ENCODE measurements at regions not wholly inside any gene's neighbourhood (a gene's known extent, or its start where the extent isn't known, plus 50 kb on each side); places are given as distances from the start of the nearest gene placed in this dataset.

GRCh38 chr5:93300309-93300923 is 280.6 kb downstream of the NR2F1-AS1 start:
- H3K4me3 ChIP-seq (ENCODE audit: low read depth, low read length) = no peak overlapping the region
- ChIA-PET CTCF (no interaction called here), POLR2A (no interaction called here)
- no peak for DNase-seq (ENCODE audit: low read depth, low spot score)
- no peak for TF ChIP-seq CTCF (IDR thresholded peaks at IDR 0.05; ENCODE audit: insufficient read depth, low read length, missing control alignments)

- CTCF ChIA-PET = interaction anchor here (1.0 to 1.1 kb wide), 2 partner anchors 21 to 79 kb away, joined by 3 read pairs; no protein-coding TSS in a partner anchor
- no peak for TF ChIP-seq CTCF (IDR thresholded peaks at IDR 0.05; ENCODE audit: insufficient read depth, low read length, missing control alignments)
- H3K4me3 ChIP-seq (ENCODE audit: low read depth, low read length) = no peak overlapping the region
- DNase-seq (ENCODE audit: low read depth, low spot score) = no peak
- POLR2A ChIA-PET = no interaction called here
Measured at GRCh38 chr5:93299681-93300308, 281.2 kb downstream of the NR2F1-AS1 start.

- no peak for DNase-seq (ENCODE audit: low read depth, low spot score)
- H3K4me3 ChIP-seq (ENCODE audit: low read depth, low read length) = no peak overlapping the region
- ChIA-PET CTCF (no interaction called here), POLR2A (no interaction called here)
- TF ChIP-seq CTCF (IDR thresholded peaks at IDR 0.05; ENCODE audit: insufficient read depth, low read length, missing control alignments) = no peak
Measured at GRCh38 chr5:93297116-93297515, 283.9 kb downstream of the NR2F1-AS1 start.

- H3K4me3 ChIP-seq (ENCODE audit: low read depth, low read length) = no peak overlapping the region
- no peak for DNase-seq (ENCODE audit: low read depth, low spot score)
- CTCF ChIA-PET = interaction anchor here (1.5 kb wide), 1 partner anchor 20 kb away, joined by 4 read pairs; no protein-coding TSS in a partner anchor
- POLR2A ChIA-PET = no interaction called here
- TF ChIP-seq CTCF (IDR thresholded peaks at IDR 0.05; ENCODE audit: insufficient read depth, low read length, missing control alignments) = no peak
Measured at GRCh38 chr5:93296338-93296737, 284.7 kb downstream of the NR2F1-AS1 start.

- ChIA-PET CTCF (interaction anchor here (1.5 kb wide), 1 partner anchor 18 kb away, joined by 4 read pairs; no protein-coding TSS in a partner anchor), POLR2A (no interaction called here)
- no peak overlapping the region for H3K4me3 ChIP-seq (ENCODE audit: low read depth, low read length)
- no peak for TF ChIP-seq CTCF (IDR thresholded peaks at IDR 0.05; ENCODE audit: insufficient read depth, low read length, missing control alignments)
- DNase-seq (ENCODE audit: low read depth, low spot score) = no peak
Measured at GRCh38 chr5:93294996-93295395, 286.0 kb downstream of the NR2F1-AS1 start.

- POLR2A ChIA-PET = no interaction called here
Measured at GRCh38 chr5:93294199-93294598, 286.8 kb downstream of the NR2F1-AS1 start.

More at GRCh38 chr5:93294199-93294598, 286.8 kb downstream of the NR2F1-AS1 start:
- no peak for DNase-seq (ENCODE audit: low read depth, low spot score)
- CTCF ChIA-PET = no interaction called here
- H3K4me3 ChIP-seq (ENCODE audit: low read depth, low read length) = no peak overlapping the region
- no peak for TF ChIP-seq CTCF (IDR thresholded peaks at IDR 0.05; ENCODE audit: insufficient read depth, low read length, missing control alignments)

Data from AG04449 (cell line).